ENCODE measurements at regions not wholly inside any gene's neighbourhood (a gene's known extent, or its start where the extent isn't known, plus 50 kb on each side); places are given as distances from the start of the nearest gene placed in this dataset.
A peak's percentile ranks its signal among the peaks of the same experiment; 100 is the strongest.

DNA sequence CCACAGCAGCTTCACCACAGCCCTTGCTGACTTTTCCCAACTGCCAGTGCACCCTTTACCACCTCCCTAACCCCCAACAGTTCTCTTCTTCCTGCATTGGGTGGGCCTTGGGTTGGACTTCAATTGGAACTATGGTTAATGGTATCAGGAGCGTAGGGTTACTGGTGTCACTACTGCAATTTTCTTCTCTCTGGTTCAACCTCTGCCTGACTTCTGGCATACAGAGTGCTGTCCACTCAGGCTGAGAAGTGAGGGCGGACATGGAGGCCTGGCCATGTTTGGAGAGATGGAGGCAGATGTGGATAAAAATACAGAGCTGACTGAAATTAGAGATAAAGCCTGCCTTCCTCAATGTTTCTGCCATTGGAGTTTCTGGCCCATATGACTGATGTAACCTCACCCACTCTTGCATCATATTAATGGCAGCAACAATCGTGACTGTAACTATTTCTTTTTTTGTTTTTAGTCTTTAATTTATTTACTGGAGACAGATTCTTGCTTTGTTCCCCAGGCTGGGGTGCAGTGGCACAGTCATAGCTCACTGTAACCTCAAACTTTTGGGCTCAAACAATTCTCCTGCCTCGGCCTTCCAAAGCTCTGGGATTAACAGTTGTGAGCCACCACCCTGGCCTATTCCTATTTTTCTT lies 87.8 kb downstream of the NAV1 start:
- Histone ChIP-seq H3K9me2 (no peaks in the 10 kb centered on the region), H3K27me3 (ENCODE audit: insufficient read depth) (no peaks in the 10 kb centered on the region), H3F3A (replicated peaks; ENCODE audit: insufficient read depth) (peaks cover 53% of the 10 kb centered on the region), H4K20me1 (ENCODE audit: insufficient read depth) (peaks cover 61% of the 10 kb centered on the region), H3K4me1 (ENCODE audit: control insufficient read depth in 1 of 2, insufficient read depth in 2 of 2, low read depth in 1 of 2, low read length in 1 of 2) (peaks cover 19% of the 10 kb centered on the region in 2 experiments), H3K36me3 (replicated peaks in 1 of 2; ENCODE audit: control insufficient read depth in 1 of 2, insufficient read depth in 2 of 2, low read length in 1 of 2) (peaks cover 43 to 61% of the 10 kb centered on the region in 2 experiments), H3K9me3 (no peaks in the 10 kb centered on the region), H3K9ac (no peak overlapping the region), H3K4me2 (peak overlapping the region; percentile 41; the same call in 1 of the 2 replicates), H2AFZ (ENCODE audit: low read depth) (no peak overlapping the region), H3K79me2 (ENCODE audit: insufficient read depth) (peaks cover 76% of the 10 kb centered on the region), H3K27ac (ENCODE audit: low read depth in 2 of 2, low read length in 1 of 2) (peak overlapping the region in 1 of 2 experiments; percentile 92; a peak in 2 of 4 replicates), H3K4me3 (ENCODE audit: low read depth in 2 of 2, low read length in 1 of 2) (no peak overlapping the region)
- DNase-seq, result no peak
- POLR2A ChIA-PET, result no interaction called here
- TF ChIP-seq TAF1 (IDR thresholded peaks at IDR 0.05; ENCODE audit: borderline replicate concordance, low read depth, low read length) (no peak), ELF1 (IDR thresholded peaks at IDR 0.05) (no peak), MXI1 (IDR thresholded peaks at IDR 0.05; ENCODE audit: low read depth, low read length) (no peak), TCF12 (IDR thresholded peaks at IDR 0.05) (no peak)
- TF ChIP-seq, protein P1, sequence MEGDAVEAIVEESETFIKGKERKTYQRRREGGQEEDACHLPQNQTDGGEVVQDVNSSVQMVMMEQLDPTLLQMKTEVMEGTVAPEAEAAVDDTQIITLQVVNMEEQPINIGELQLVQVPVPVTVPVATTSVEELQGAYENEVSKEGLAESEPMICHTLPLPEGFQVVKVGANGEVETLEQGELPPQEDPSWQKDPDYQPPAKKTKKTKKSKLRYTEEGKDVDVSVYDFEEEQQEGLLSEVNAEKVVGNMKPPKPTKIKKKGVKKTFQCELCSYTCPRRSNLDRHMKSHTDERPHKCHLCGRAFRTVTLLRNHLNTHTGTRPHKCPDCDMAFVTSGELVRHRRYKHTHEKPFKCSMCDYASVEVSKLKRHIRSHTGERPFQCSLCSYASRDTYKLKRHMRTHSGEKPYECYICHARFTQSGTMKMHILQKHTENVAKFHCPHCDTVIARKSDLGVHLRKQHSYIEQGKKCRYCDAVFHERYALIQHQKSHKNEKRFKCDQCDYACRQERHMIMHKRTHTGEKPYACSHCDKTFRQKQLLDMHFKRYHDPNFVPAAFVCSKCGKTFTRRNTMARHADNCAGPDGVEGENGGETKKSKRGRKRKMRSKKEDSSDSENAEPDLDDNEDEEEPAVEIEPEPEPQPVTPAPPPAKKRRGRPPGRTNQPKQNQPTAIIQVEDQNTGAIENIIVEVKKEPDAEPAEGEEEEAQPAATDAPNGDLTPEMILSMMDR (IDR thresholded peaks at IDR 0.05), result no peak
- TF ChIP-seq, protein P2, sequence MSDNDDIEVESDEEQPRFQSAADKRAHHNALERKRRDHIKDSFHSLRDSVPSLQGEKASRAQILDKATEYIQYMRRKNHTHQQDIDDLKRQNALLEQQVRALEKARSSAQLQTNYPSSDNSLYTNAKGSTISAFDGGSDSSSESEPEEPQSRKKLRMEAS (IDR thresholded peaks at IDR 0.05; ENCODE audit: low read depth), result no peak
- 92% methylated on average over 4 of the region's 4 CpGs for WGBS (ENCODE audit: low lambda C conversion rate)
- CTCF ChIA-PET, result no interaction called here

DNA sequence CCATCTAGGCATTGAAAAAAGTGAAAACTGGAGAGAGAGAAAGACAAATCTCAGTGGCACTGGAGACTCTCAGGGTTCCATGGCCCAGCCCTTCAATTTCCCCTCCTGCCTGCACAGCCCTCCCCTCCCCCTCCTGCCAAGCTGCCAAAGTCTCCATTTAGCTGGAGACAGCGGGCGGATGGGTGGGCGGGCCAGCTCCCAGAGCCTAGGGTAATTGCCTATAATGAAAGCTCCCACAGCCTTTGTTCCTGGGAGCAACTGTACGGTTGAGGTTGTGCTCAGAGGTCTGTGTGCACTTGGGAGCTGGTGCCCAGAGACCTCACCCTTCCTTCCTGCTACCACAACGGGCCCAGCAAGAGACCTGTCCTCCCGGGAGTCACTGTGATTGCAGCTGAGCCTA lies 89.6 kb downstream of the NAV1 start:
- H3K9me3 ChIP-seq, result no peaks in the 10 kb centered on the region
- H3K4me2 ChIP-seq, result no peak overlapping the region
- H4K20me1 ChIP-seq (ENCODE audit: insufficient read depth), result peaks cover 61% of the 10 kb centered on the region
- WGBS (ENCODE audit: low lambda C conversion rate), result 93% methylated on average over 3 of the region's 6 CpGs
- POLR2A ChIA-PET, result interaction anchor here (0.9 to 1.0 kb wide), 2 partner anchors 10 to 27 kb away, joined by 3 read pairs; no protein-coding TSS in a partner anchor
- H3K9me2 ChIP-seq, result no peaks in the 10 kb centered on the region
- CTCF ChIA-PET, result interaction anchor here (0.8 to 1.5 kb wide), 6 partner anchors 9 to 77 kb away, joined by 3 to 5 read pairs (median 4); no protein-coding TSS in a partner anchor
- no peak for TF ChIP-seq JUND (IDR thresholded peaks at IDR 0.05)
- TF ChIP-seq TAF1 (IDR thresholded peaks at IDR 0.05; ENCODE audit: borderline replicate concordance, low read depth, low read length), result no peak
- TF ChIP-seq NRF1 (IDR thresholded peaks at IDR 0.05; ENCODE audit: low read depth, low read length), result no peak
- no peak for TF ChIP-seq POLR2AphosphoS5 (IDR thresholded peaks at IDR 0.05; ENCODE audit: low read depth, low read length)
- TF ChIP-seq, protein P2 (IDR thresholded peaks at IDR 0.05; ENCODE audit: low read depth), result no peak
- TF ChIP-seq FOXM1 (IDR thresholded peaks at IDR 0.05; ENCODE audit: low read depth), result no peak
- no peak for TF ChIP-seq RXRA (IDR thresholded peaks at IDR 0.05; ENCODE audit: borderline replicate concordance, low read depth)
- TF ChIP-seq CHD2 (IDR thresholded peaks at IDR 0.05; ENCODE audit: low read length, partially characterized antibody), result no peak
- TF ChIP-seq FOSL2 (IDR thresholded peaks at IDR 0.05; ENCODE audit: borderline replicate concordance, low read depth), result no peak
- TF ChIP-seq, protein P3, sequence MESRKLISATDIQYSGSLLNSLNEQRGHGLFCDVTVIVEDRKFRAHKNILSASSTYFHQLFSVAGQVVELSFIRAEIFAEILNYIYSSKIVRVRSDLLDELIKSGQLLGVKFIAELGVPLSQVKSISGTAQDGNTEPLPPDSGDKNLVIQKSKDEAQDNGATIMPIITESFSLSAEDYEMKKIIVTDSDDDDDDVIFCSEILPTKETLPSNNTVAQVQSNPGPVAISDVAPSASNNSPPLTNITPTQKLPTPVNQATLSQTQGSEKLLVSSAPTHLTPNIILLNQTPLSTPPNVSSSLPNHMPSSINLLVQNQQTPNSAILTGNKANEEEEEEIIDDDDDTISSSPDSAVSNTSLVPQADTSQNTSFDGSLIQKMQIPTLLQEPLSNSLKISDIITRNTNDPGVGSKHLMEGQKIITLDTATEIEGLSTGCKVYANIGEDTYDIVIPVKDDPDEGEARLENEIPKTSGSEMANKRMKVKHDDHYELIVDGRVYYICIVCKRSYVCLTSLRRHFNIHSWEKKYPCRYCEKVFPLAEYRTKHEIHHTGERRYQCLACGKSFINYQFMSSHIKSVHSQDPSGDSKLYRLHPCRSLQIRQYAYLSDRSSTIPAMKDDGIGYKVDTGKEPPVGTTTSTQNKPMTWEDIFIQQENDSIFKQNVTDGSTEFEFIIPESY (IDR thresholded peaks at IDR 0.05; ENCODE audit: borderline replicate concordance, low read depth), result no peak
- peak; percentile 45 for DNase-seq
- H3K27me3 ChIP-seq (ENCODE audit: insufficient read depth), result no peaks in the 10 kb centered on the region
- no peak overlapping the region for H3K4me3 ChIP-seq (ENCODE audit: low read depth in 2 of 2, low read length in 1 of 2)
- no peak overlapping the region for H3K9ac ChIP-seq
- H3K4me1 ChIP-seq (ENCODE audit: control insufficient read depth in 1 of 2, insufficient read depth in 2 of 2, low read depth in 1 of 2, low read length in 1 of 2), result peaks cover 19 to 25% of the 10 kb centered on the region in 2 experiments
- H3K27ac ChIP-seq (ENCODE audit: low read depth in 2 of 2, low read length in 1 of 2), result peak overlapping the region in 1 of 2 experiments; percentile 40; a peak in 1 of 4 replicates
- H3F3A ChIP-seq (replicated peaks; ENCODE audit: insufficient read depth), result peaks cover 38% of the 10 kb centered on the region
- H3K36me3 ChIP-seq (replicated peaks in 1 of 2; ENCODE audit: control insufficient read depth in 1 of 2, insufficient read depth in 2 of 2, low read length in 1 of 2), result peaks cover 44 to 65% of the 10 kb centered on the region in 2 experiments
- H2AFZ ChIP-seq (ENCODE audit: low read depth), result no peak overlapping the region
- peaks cover 78% of the 10 kb centered on the region for H3K79me2 ChIP-seq (ENCODE audit: insufficient read depth)
